Ectodermal cell (in vitro differentiated cells): ENCODE measurements at regions not wholly inside any gene's neighbourhood (a gene's known extent, or its start where the extent isn't known, plus 50 kb on each side); places are given as distances from the start of the nearest gene placed in this dataset.

Experiments
- H3K27ac ChIP-seq: 2 replicates; pipeline ENCODE4 v1.7.0; 2013; ENCODE audit warnings: mild to moderate bottlenecking, low read depth, low read length; ENCODE audit not compliant: insufficient read depth, poor library complexity, severe bottlenecking
- H3K27me3 ChIP-seq: 2 replicates; pipeline ENCODE4 v1.7.0; 2013; ENCODE audit warnings: mild to moderate bottlenecking, low read length; ENCODE audit not compliant: insufficient read depth, control insufficient read depth, poor library complexity, severe bottlenecking
- H3K36me3 ChIP-seq: one replicate; pipeline ENCODE4 v1.7.0; 2013; ENCODE audit warnings: low read length; ENCODE audit not compliant: control insufficient read depth, insufficient read depth
- H3K4me1 ChIP-seq: one replicate; pipeline ENCODE4 v1.7.0; 2013; ENCODE audit warnings: low read length; ENCODE audit not compliant: control insufficient read depth, insufficient read depth
- H3K4me3 ChIP-seq: 2 replicates; pipeline ENCODE4 v1.7.0; 2013; ENCODE audit warnings: low read depth, low read length, control low read depth; ENCODE audit not compliant: insufficient read depth
- H3K9me3 ChIP-seq: 2 replicates; pipeline ENCODE4 v1.7.0; 2013; ENCODE audit warnings: mild to moderate bottlenecking, low read length, moderate library complexity; ENCODE audit not compliant: control insufficient read depth
- WGBS, 2 experiments: methylation state at CpG; one replicate each; pipeline ENCODE4 v1.1.7; 2013; ENCODE audit warnings: missing lambda C conversion rate in 2 of 2; 5-methylcytosine and 5-hydroxymethylcytosine counted together

- peaks cover 15% of the 10 kb centered on the region for H3K4me1 ChIP-seq
- no peaks in the 10 kb centered on the region for H3K27me3 ChIP-seq
- no peaks in the 10 kb centered on the region for H3K9me3 ChIP-seq
- no peak overlapping the region for H3K27ac ChIP-seq
- no peaks in the 10 kb centered on the region for H3K36me3 ChIP-seq
- 86 to 96% methylated on average over 1 of the region's 1 CpG for WGBS, 2 experiments
- no peak overlapping the region for H3K4me3 ChIP-seq
These were observed 181.6 kb upstream of the MKI67 start for GRCh38 chr10:128307820-128308219.

- Histone ChIP-seq H3K27me3 (no peaks in the 10 kb centered on the region), H3K4me3 (no peak overlapping the region), H3K27ac (no peak overlapping the region)
These were observed 184.9 kb upstream of the MKI67 start for GRCh38 chr10:128310971-128311658.

GRCh38 chr10:128312250-128312649 lies 186.0 kb upstream of the MKI67 start:
- Histone ChIP-seq H3K4me3 (no peak overlapping the region), H3K36me3 (no peaks in the 10 kb centered on the region), H3K9me3 (no peaks in the 10 kb centered on the region), H3K4me1 (peaks cover 21% of the 10 kb centered on the region), H3K27me3 (no peaks in the 10 kb centered on the region), H3K27ac (no peak overlapping the region)
- WGBS, 2 experiments: 92 to 94% methylated on average over 7 of the region's 7 CpGs

More at GRCh38 chr10:128310971-128311658, 184.9 kb upstream of the MKI67 start:
- Histone ChIP-seq H3K4me1 (peaks cover 21% of the 10 kb centered on the region), H3K36me3 (no peaks in the 10 kb centered on the region), H3K9me3 (no peaks in the 10 kb centered on the region)
- 22 to 24% methylated on average over 9 of the region's 9 CpGs for WGBS, 2 experiments

- H3K9me3 ChIP-seq: no peaks in the 10 kb centered on the region
- no peak overlapping the region for H3K4me3 ChIP-seq
- H3K4me1 ChIP-seq: peaks cover 21% of the 10 kb centered on the region
- H3K27me3 ChIP-seq: no peaks in the 10 kb centered on the region
- no peaks in the 10 kb centered on the region for H3K36me3 ChIP-seq
- 86% methylated on average over 1 of the region's 1 CpG for WGBS, 2 experiments
- H3K27ac ChIP-seq: no peak overlapping the region
These were observed 188.5 kb upstream of the MKI67 start for GRCh38 chr10:128314686-128315085.

- Histone ChIP-seq H3K36me3 (no peaks in the 10 kb centered on the region), H3K4me1 (peaks cover 17% of the 10 kb centered on the region), H3K27ac (no peak overlapping the region), H3K27me3 (no peaks in the 10 kb centered on the region), H3K9me3 (no peaks in the 10 kb centered on the region), H3K4me3 (no peak overlapping the region)
- WGBS, 2 experiments: 92 to 93% methylated on average over 6 of the region's 6 CpGs
These were observed 190.0 kb upstream of the MKI67 start for GRCh38 chr10:128316121-128316726.

- no peaks in the 10 kb centered on the region for H3K27me3 ChIP-seq
- 93 to 95% methylated on average over 7 of the region's 7 CpGs for WGBS, 2 experiments
- H3K9me3 ChIP-seq: no peaks in the 10 kb centered on the region
- peaks cover 12% of the 10 kb centered on the region for H3K4me1 ChIP-seq
- no peak overlapping the region for H3K4me3 ChIP-seq
- H3K36me3 ChIP-seq: no peaks in the 10 kb centered on the region
- no peak overlapping the region for H3K27ac ChIP-seq
These were observed 190.7 kb upstream of the MKI67 start for GRCh38 chr10:128316925-128317324.

GRCh38 chr10:128318366-128318765 lies 192.1 kb upstream of the MKI67 start:
- no peaks in the 10 kb centered on the region for H3K36me3 ChIP-seq
- WGBS, 2 experiments: 87 to 92% methylated on average over 10 of the region's 10 CpGs

GRCh38 chr10:128318913-128319312 lies 192.7 kb upstream of the MKI67 start:
- H3K4me3 ChIP-seq: no peak overlapping the region
- WGBS, 2 experiments: 88 to 90% methylated on average over 4 of the region's 4 CpGs
- peaks cover 6% of the 10 kb centered on the region for H3K4me1 ChIP-seq
- H3K27me3 ChIP-seq: no peaks in the 10 kb centered on the region
- H3K36me3 ChIP-seq: no peaks in the 10 kb centered on the region
- H3K27ac ChIP-seq: no peak overlapping the region
- no peaks in the 10 kb centered on the region for H3K9me3 ChIP-seq

More at GRCh38 chr10:128318366-128318765, 192.1 kb upstream of the MKI67 start:
- no peak overlapping the region for H3K27ac ChIP-seq
- no peaks in the 10 kb centered on the region for H3K9me3 ChIP-seq
- no peak overlapping the region for H3K4me3 ChIP-seq
- H3K27me3 ChIP-seq: no peaks in the 10 kb centered on the region
- H3K4me1 ChIP-seq: peaks cover 6% of the 10 kb centered on the region

- Histone ChIP-seq H3K9me3 (no peaks in the 10 kb centered on the region), H3K27ac (no peak overlapping the region), H3K4me1 (no peaks in the 10 kb centered on the region), H3K36me3 (no peaks in the 10 kb centered on the region), H3K4me3 (no peak overlapping the region), H3K27me3 (no peaks in the 10 kb centered on the region)
- 96% methylated on average over 7 of the region's 7 CpGs for WGBS, 2 experiments
These were observed 195.9 kb upstream of the MKI67 start for GRCh38 chr10:128322106-128322505.

GRCh38 chr10:128322950-128323349 lies 196.7 kb upstream of the MKI67 start:
- Histone ChIP-seq H3K4me3 (no peak overlapping the region), H3K36me3 (no peaks in the 10 kb centered on the region), H3K4me1 (no peaks in the 10 kb centered on the region), H3K9me3 (no peaks in the 10 kb centered on the region), H3K27ac (no peak overlapping the region), H3K27me3 (no peaks in the 10 kb centered on the region)
- WGBS, 2 experiments: 86 to 88% methylated on average over 1 of the region's 1 CpG
